ENCODE measurements at regions not wholly inside any gene's neighbourhood (a gene's known extent, or its start where the extent isn't known, plus 50 kb on each side); places are given as distances from the start of the nearest gene placed in this dataset.

- H3K9me3 ChIP-seq = no peaks in the 10 kb centered on the region
- no peaks in the 10 kb centered on the region for H3K27me3 ChIP-seq
- no peak overlapping the region for H3K27ac ChIP-seq
- 84 to 91% methylated on average over 4 of the region's 4 CpGs for WGBS, 2 donors
- no peaks in the 10 kb centered on the region for H3K4me1 ChIP-seq
- DNase-seq (ENCODE audit: low spot score in 2 of 2) = no peak
- H3K4me3 ChIP-seq = no peak overlapping the region
- TF ChIP-seq EP300 (IDR thresholded peaks at IDR 0.05) (no peak), POLR2A (IDR thresholded peaks at IDR 0.05) (no peak)
- H3K36me3 ChIP-seq = no peaks in the 10 kb centered on the region
These were observed 521.2 kb downstream of the STIM2 start for GRCh38 chr4:27381815-27382214.

DNA sequence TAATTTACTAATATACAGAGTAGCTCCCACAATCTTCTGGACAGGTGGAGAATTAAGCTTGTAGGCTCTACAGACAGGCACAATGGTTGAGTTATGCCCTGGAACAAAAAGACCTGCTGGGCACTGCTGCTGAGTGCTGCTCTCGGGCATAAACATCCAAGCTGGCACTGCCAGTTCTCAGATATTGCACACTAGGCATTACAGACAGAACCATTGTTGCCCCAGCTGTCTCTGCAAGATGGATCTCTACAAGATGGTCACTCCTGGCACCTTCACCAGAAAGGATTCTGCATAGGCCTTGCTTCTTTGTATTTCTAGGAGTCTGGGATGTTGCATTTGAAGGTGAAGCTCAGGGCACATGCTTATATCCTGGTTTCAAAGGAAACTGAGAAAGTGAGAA, 527.1 kb downstream of the STIM2 start:
- no peaks in the 10 kb centered on the region for H3K4me1 ChIP-seq
- H3K27ac ChIP-seq = no peak overlapping the region
- WGBS, 2 donors = 54 to 89% methylated on average over 1 of the region's 1 CpG
- no peaks in the 10 kb centered on the region for H3K9me3 ChIP-seq
- H3K4me3 ChIP-seq = no peak overlapping the region
- H3K36me3 ChIP-seq = no peaks in the 10 kb centered on the region
- no peaks in the 10 kb centered on the region for H3K27me3 ChIP-seq
- DNase-seq (ENCODE audit: low spot score in 2 of 2) = no peak
- TF ChIP-seq POLR2A (IDR thresholded peaks at IDR 0.05) (no peak), EP300 (IDR thresholded peaks at IDR 0.05) (no peak)
- TF ChIP-seq, protein P1, sequence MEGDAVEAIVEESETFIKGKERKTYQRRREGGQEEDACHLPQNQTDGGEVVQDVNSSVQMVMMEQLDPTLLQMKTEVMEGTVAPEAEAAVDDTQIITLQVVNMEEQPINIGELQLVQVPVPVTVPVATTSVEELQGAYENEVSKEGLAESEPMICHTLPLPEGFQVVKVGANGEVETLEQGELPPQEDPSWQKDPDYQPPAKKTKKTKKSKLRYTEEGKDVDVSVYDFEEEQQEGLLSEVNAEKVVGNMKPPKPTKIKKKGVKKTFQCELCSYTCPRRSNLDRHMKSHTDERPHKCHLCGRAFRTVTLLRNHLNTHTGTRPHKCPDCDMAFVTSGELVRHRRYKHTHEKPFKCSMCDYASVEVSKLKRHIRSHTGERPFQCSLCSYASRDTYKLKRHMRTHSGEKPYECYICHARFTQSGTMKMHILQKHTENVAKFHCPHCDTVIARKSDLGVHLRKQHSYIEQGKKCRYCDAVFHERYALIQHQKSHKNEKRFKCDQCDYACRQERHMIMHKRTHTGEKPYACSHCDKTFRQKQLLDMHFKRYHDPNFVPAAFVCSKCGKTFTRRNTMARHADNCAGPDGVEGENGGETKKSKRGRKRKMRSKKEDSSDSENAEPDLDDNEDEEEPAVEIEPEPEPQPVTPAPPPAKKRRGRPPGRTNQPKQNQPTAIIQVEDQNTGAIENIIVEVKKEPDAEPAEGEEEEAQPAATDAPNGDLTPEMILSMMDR (IDR thresholded peaks at IDR 0.05) = no peak

DNA sequence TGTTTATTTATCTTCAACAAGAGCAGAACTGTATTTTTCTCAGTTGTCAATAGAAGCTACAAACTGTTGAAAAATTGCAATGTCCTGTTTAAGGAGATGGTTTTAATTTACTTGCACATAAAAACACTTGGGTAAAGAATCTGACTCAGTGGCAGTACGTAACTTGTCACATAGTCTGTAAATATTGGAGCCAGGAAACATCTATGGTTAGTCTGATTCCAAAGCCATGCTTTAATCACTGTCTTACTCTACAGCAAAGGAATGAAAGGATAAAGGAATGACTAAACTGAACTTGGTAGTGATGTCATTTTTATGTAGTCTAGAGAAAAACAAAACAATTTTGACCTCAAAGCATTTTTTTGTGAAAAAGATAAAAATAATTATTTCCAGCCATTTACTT, 537.2 kb downstream of the STIM2 start:
- no peak overlapping the region for H3K4me3 ChIP-seq
- DNase-seq (ENCODE audit: low spot score in 2 of 2) = no peak
- H3K36me3 ChIP-seq = no peaks in the 10 kb centered on the region
- TF ChIP-seq EP300 (IDR thresholded peaks at IDR 0.05) (no peak), POLR2A (IDR thresholded peaks at IDR 0.05) (no peak)
- no peaks in the 10 kb centered on the region for H3K27me3 ChIP-seq
- H3K4me1 ChIP-seq = no peaks in the 10 kb centered on the region
- H3K9me3 ChIP-seq = peaks cover 0 to 8% (median 1%) of the 10 kb centered on the region in 4 donors
- no peak overlapping the region for H3K27ac ChIP-seq
- WGBS, 2 donors = 55 to 66% methylated on average over 1 of the region's 1 CpG

GRCh38 chr4:27398631-27399310, 538.1 kb downstream of the STIM2 start:
- H3K9me3 ChIP-seq = peaks cover 0 to 8% (median 1%) of the 10 kb centered on the region in 4 donors
- no peaks in the 10 kb centered on the region for H3K4me1 ChIP-seq
- no peak overlapping the region for H3K4me3 ChIP-seq
- 80 to 87% methylated on average over 7 of the region's 7 CpGs for WGBS, 2 donors
- H3K36me3 ChIP-seq = no peaks in the 10 kb centered on the region
- DNase-seq (ENCODE audit: low spot score in 2 of 2) = no peak
- no peaks in the 10 kb centered on the region for H3K27me3 ChIP-seq
- H3K27ac ChIP-seq = no peak overlapping the region
- TF ChIP-seq EP300 (IDR thresholded peaks at IDR 0.05) (no peak), POLR2A (IDR thresholded peaks at IDR 0.05) (no peak)
- TF ChIP-seq, protein P1 (IDR thresholded peaks at IDR 0.05) = no peak

DNA sequence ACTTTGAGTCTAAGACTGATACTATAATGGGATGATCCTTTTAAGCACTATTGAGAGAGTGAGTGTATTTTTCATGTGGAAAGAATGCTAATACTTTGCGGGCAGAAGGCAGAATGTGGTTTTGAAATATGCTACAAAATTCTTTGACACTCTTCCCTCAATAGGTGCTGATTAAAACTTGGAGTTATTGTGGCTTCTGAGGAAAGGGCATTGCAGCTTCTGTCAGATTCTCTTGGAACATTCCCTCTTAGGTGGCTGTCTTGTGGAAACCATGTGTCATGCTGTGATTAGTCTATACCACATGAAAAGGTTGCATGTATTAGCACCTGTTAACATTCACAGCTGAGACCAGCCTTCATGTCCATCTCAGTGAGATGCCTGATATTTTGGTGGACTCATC, 547.0 kb downstream of the STIM2 start:
- no peak for DNase-seq (ENCODE audit: low spot score in 2 of 2)
- H3K4me1 ChIP-seq = no peaks in the 10 kb centered on the region
- no peaks in the 10 kb centered on the region for H3K27me3 ChIP-seq
- no peak overlapping the region for H3K4me3 ChIP-seq
- no peaks in the 10 kb centered on the region for H3K36me3 ChIP-seq
- TF ChIP-seq, protein P1 (IDR thresholded peaks at IDR 0.05) = no peak
- TF ChIP-seq EP300 (IDR thresholded peaks at IDR 0.05) (no peak), POLR2A (IDR thresholded peaks at IDR 0.05) (no peak)
- 78 to 94% methylated on average over 1 of the region's 1 CpG for WGBS, 2 donors
- peaks cover 0 to 21% (median 1%) of the 10 kb centered on the region in 4 donors for H3K9me3 ChIP-seq
- no peak overlapping the region for H3K27ac ChIP-seq

DNA sequence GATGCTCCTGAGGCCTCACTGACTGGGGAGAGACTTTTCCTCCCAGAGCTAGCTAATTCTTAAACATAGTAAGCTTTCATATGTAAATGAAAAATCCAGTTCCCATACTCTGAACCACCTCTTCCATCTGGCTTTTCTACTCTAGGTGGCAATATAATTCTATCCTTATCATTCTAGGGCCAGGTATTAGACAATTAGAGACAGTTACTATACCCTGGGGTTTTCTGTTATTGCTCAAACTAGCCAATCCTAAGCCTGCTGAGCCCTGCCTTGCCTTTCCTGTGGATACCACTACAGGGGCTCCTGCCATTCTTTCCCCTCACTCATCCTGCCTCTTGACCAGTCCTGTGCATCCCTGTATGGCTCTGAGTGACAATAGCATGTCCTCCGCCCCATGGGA, 552.0 kb downstream of the STIM2 start:
- TF ChIP-seq EP300 (IDR thresholded peaks at IDR 0.05) (no peak), POLR2A (IDR thresholded peaks at IDR 0.05) (no peak)
- TF ChIP-seq, protein P1 (IDR thresholded peaks at IDR 0.05) = no peak
- DNase-seq (ENCODE audit: low spot score in 2 of 2) = no peak
- Histone ChIP-seq H3K36me3 (no peaks in the 10 kb centered on the region), H3K27me3 (no peaks in the 10 kb centered on the region), H3K9me3 (peaks cover 0 to 10% (median 0%) of the 10 kb centered on the region in 4 donors), H3K4me3 (no peak overlapping the region), H3K4me1 (no peaks in the 10 kb centered on the region), H3K27ac (no peak overlapping the region)
- 82 to 92% methylated on average over 1 of the region's 1 CpG for WGBS, 2 donors

Measured in tibial nerve (tissue), 4 donors.